ENCODE measurements at regions not wholly inside any gene's neighbourhood (a gene's known extent, or its start where the extent isn't known, plus 50 kb on each side); places are given as distances from the start of the nearest gene placed in this dataset.

- TF ChIP-seq NR2F1 (conservative IDR thresholded peaks at IDR 0.05) (no peak), IKZF2 (IDR thresholded peaks at IDR 0.05) (peak; percentile 45 to 52; a peak in 3 of 4 replicates), IRF4 (IDR thresholded peaks at IDR 0.05; ENCODE audit: low read depth, low read length) (no peak), KDM1A (IDR thresholded peaks at IDR 0.05; ENCODE audit: borderline replicate concordance) (no peak), SIX5 (IDR thresholded peaks at IDR 0.05; ENCODE audit: low read depth, low read length, severe bottlenecking) (no peak), DPF2 (IDR thresholded peaks at IDR 0.05) (peak; percentile 27; the same call in 1 of the 2 replicates), PAX5 (IDR thresholded peaks at IDR 0.05; ENCODE audit: borderline replicate concordance, low read depth, low read length) (peak; percentile 52; the same call in 1 of the 2 replicates), MEF2B (IDR thresholded peaks at IDR 0.05; ENCODE audit: partially characterized antibody, poor library complexity, severe bottlenecking) (peak; percentile 31), NBN (IDR thresholded peaks at IDR 0.05) (0 out of 2 replicates have a peak, but pooled peaks have one; percentile 13), KAT2A (conservative IDR thresholded peaks at IDR 0.05; ENCODE audit: control insufficient read depth, low read depth, low read length) (no peak), SKIL (IDR thresholded peaks at IDR 0.05; ENCODE audit: low read depth, poor library complexity, severe bottlenecking) (no peak), SRF (IDR thresholded peaks at IDR 0.05; ENCODE audit: low read depth in 2 of 2, low read length in 2 of 2) (no peak), ZNF384 (IDR thresholded peaks at IDR 0.05; ENCODE audit: borderline replicate concordance, low read depth, low read length) (no peak), ZNF687 (IDR thresholded peaks at IDR 0.05) (no peak), TAF1 (IDR thresholded peaks at IDR 0.05; ENCODE audit: borderline replicate concordance, low read depth, low read length) (no peak), RELB (IDR thresholded peaks at IDR 0.05; ENCODE audit: low read depth) (peak; percentile 37; the same call in 1 of the 2 replicates), SMC3 (IDR thresholded peaks at IDR 0.05; ENCODE audit: borderline replicate concordance, low read length) (no peak), POLR2AphosphoS2 (IDR thresholded peaks at IDR 0.05; ENCODE audit: low read depth, low read length) (no peak), NKRF (conservative IDR thresholded peaks at IDR 0.05) (no peak), SUZ12 (IDR thresholded peaks at IDR 0.05; ENCODE audit: unreplicated experiment) (no peak)
These were observed 122.9 kb upstream of the IL12B start (continued) for GRCh38 chr5:159453209-159453608.

Measured in GM12878 (cell line).